ENCODE measurements at regions not wholly inside any gene's neighbourhood (a gene's known extent, or its start where the extent isn't known, plus 50 kb on each side); places are given as distances from the start of the nearest gene placed in this dataset.
"Not testable (repeated sequence)": the region's sequence is repeated elsewhere in the genome, so short reads cannot be mapped to it uniquely, and the experiment has no call there.

DNA sequence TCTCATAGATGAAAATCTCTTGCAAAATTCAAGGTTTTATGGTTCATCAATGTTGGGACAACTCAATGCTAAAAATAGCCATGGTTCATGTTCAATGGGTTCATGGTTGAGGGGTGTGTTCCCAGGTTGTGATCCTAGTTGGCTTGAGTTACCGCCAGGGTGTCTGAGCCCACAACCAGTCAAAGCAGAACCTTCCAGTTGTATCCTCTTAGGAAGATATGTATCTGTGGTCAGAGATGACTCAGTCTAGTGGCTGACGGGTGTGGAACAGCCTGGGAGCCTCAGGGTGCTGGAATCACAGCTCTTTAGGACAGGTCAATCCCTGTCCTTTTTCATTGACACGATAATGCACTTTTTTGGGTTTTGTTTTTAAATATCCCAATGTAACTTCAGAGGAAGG is 192.3 kb upstream of the NR3C2 start:
- DNase-seq: no peak

DNA sequence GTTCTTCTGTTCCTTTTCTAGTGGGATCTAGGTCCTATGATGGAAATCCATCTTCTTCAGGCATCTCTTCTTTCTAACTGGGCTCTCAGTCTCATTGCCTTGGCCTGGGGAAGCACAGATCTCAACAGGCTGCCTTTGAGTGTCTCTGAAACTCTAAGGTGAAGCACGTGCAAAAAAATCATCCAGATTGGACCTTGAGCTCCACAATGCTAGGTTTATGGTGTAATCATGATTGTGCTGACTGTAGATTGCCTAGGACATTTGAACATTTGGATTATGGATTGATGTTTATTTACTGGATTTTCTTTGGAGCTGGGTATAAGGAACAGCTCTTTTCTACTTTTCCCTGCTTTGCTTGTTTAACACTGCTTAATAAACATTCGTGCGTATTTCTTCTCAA is 191.5 kb upstream of the NR3C2 start:
- DNase-seq: no peak

GRCh38 chr4:148632476-148632875 is 190.3 kb upstream of the NR3C2 start:
- no peak for DNase-seq

- DNase-seq: no peak
Measured at GRCh38 chr4:148630051-148630450, 187.8 kb upstream of the NR3C2 start.

DNA sequence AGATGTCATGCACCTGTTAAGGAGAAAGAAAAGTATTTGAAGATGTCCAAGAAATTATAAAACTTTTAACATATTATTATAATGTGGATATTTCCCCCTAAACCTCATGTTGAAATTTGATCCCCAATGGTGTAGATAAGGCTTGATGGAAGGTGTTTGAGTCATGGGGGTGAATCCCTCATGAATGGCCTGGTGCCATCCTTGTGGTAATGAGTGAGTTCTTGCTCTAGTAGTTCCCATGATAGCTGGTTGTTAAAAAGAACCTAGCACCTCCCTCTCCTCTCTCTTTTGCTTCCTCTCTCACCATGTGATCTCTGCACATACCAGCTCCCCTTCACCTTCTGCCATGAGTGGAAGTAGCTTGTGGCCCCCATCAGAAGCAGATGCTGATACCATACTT is 176.6 kb upstream of the NR3C2 start:
- no peak for DNase-seq

DNA sequence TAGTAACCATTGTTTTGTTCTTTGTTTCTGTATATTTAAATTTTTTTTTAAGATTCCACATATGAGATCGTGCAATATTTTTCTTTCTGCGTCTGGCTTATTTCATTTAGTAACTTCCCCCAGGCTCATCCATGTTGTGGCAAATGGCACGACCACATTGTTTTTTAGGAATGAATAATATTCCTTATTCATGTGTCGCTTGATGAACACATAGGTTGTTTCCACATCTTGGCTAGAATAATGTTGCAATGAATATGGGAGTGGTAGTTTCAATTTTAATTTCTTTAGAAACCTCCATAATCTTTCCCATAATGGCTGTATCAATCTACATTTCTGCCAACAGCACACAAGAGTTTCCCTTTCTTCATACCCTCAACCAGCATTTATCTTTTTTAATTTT is 166.8 kb upstream of the NR3C2 start:
- no peak for DNase-seq

DNA sequence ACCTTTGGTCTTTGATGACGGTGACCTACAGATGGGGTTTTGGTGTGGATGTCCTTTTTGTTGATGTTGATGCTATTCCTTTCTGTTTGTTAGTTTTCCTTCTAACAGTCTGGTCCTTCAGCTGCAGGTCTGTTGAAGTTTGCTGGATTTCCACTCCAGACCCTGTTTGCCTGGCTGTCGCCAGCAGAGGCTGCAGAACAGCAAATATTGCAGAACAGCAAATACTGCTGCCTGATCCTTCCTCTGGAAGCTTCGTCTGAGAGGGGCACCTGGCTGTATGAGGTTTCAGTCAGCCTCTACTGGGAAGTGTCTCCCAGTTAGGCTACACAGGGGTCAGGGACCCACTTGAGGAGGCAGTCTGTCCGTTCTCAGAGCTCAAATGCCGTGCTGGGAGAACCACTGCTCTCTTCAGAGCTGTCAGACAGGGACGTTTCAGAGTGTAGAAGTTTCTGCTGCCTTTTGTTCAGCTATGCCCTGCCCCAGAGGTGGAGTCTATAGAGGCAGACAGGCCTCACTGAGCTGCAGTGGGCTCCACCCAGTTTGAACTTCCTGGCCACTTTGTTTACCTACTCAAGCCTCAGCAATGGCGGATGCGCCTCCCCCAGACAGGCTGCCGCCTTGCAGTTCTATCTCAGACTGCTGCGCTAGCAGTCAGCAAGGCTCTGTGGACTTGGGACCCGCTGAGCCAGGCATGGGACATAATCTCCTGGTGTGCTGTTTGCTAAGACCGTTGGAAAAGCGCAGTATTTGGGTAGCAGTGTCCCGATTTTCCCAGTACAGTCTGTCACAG is 156.4 kb upstream of the NR3C2 start:
- DNase-seq: not testable (repeated sequence)

GRCh38 chr4:148589182-148589581 is 147.0 kb upstream of the NR3C2 start:
- DNase-seq: no peak

- DNase-seq: no peak
Measured at GRCh38 chr4:148575577-148575976, 133.4 kb upstream of the NR3C2 start.

DNA sequence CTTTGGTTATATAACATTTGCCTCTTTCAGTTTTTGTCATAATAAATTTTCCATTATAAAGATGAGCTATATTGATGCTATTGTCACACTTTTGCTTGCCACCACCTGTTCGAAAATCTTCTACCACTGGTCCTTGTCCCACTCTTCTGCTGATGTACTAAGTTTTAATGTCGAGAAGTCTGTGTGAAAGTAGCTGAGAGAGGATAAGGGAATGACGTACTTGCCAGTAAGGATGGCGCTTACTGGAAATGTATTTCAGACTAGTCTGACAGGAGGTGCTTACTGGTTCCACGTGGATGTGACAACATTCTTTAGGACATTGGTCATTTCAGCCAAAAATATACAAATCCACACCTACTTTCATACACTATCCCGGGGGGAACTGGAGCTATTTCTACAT is 132.7 kb upstream of the NR3C2 start:
- no peak for DNase-seq

DNA sequence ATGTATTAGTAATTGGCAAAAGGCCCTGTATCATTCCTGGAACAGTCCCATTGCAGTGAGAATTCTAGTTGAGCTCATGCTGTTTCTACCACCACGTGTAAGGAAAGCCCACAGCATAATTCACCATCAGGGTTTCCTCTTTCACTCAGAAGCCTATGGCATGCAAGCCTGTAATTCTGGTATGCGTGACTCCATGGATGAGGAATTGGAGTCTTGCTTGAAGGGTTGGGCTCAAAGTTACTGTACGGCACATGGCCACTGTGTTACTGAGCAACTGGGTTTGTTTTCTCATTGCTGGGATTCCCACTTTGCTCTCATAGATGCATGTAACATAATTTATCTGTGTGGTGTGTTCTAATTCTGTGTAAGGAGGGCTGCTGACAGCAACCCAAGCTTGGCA is 132.3 kb upstream of the NR3C2 start:
- no peak for DNase-seq

GRCh38 chr4:148574066-148574465 is 131.9 kb upstream of the NR3C2 start:
- no peak for DNase-seq

DNA sequence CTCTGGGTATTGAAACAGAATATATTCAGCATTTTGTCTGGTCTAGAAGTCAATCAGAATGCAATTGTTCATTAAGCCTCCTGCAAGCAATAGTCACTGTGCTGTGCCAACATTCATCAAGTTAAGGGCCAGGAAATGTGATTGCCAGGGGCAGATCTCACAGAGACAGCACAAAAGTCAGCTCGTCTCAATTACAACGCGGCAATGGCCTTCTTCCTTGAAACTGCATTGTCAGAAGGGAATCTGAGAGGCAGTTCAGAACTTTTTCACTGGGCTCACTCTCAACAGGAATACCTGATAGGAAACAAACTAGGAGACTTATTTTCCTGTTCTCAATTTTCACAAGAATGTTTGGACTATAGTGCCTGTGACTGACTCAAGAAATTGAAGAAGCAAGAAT is 131.1 kb upstream of the NR3C2 start:
- no peak for DNase-seq

GRCh38 chr4:148565801-148566200 is 123.6 kb upstream of the NR3C2 start:
- DNase-seq: no peak

DNA sequence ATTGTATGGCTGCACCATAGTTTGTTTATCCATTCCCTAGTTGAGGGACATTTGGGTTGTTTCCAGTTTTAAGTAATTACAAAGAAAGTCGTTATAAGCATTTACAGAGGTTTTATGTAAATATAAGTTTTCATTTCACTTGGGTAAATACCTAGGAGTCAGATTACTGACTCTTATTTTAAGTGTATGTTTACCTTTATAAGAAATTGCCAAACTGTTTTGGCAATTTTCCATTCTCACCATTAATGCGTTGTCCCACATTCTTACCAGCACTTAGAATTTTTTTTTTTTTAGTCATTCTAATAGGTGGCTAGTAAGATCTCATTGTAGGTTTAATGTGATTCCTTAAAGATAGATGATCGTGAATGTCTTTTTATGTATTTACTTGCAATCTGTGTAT is 121.5 kb upstream of the NR3C2 start:
- DNase-seq: no peak

DNA sequence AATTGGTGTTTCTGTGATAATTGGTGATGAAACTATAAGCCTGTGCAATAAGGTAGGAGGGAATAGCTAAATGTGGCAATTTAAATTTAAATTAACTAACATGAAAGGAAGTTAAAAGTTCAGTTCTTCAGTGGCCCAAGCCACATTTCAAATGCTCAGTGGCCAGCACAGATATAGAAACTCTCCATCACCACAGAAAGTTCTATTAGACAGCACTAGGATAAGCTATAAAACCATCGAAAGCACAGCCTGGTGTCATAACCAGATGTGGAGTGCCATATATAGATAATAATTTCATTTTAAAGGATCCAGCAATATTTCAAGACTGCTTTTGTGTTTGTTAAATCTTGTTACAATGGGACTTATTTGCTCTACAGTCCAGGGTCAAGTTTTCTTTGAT is 119.3 kb upstream of the NR3C2 start:
- DNase-seq: no peak

- DNase-seq: no peak
Measured at GRCh38 chr4:148557793-148558192, 115.6 kb upstream of the NR3C2 start.

DNA sequence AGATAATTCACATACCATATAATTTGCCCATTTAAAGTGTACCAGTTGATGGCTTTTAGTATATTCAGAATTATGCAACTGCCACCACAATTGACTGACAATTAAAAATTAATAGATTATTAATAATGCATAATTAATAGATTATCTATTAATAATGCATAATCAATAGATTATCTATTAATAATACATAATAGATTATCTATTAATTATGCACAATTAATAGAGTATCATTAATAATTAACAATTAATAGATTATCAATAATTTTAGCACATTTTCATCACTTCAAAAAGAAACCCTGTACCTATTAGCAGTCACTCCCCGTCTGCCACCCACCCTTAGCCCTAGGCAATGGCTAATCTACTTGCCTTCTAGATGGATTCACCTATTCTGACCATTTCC is 108.6 kb upstream of the NR3C2 start:
- DNase-seq: no peak

DNA sequence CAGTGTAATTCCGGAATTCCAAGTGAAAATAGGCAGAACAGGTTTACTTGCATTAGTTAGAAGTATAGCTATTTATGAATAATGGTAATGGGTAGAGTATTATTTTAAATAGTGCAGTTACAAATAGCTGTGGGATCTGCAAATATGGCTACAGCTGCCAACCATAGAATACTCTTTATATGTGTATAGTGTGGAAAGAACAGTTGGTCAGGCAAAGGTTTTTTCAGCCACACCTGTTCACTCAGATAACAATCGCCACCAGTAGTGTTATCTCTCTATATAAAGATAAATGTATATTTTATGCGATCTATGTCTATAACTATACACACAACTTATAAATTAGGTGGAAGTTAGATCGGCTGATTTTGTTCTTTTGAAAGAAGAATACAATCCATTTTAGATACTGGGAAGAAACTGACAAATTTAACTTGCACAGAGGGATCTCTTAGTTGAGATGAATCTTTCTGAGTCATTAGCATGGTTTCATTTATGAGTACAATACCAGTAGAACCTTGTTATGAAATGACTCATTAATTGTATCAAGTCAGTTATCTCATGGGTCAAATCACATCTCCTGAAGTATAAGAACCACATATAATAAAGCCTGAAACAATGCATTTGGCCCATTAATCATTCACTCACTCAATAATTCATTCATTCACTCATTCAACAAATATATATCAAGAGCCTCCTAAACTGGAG is 100.9 kb upstream of the NR3C2 start:
- DNase-seq: no peak

GRCh38 chr4:148540622-148541326 is 98.6 kb upstream of the NR3C2 start:
- no peak for DNase-seq

- no peak for DNase-seq
Measured at GRCh38 chr4:148539387-148539786, 97.2 kb upstream of the NR3C2 start.

DNA sequence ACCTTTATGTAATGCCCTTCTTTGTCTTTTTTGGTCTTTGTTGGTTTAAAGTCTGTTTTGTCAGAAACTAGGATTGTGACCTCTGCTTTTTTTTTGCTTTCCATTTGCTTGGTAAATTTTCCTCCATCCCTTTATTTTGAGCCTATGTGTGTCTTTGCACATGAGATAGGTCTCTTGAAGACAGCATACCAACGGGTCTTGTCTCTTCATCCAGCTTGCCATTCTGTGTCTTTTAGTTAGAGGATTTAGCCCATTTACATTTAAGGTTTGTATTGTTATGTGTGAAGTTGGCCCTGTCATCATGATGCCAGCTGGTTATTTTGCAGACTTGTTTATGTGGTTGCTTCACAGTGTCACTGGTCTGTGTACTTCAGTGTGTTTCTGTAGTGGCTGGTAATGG is 91.6 kb upstream of the NR3C2 start:
- not testable (repeated sequence) for DNase-seq

GRCh38 chr4:148530114-148530513 is 87.9 kb upstream of the NR3C2 start:
- DNase-seq: no peak

GRCh38 chr4:148527571-148527970 is 85.4 kb upstream of the NR3C2 start:
- DNase-seq: no peak
